K562 (cell line): ENCODE measurements at regions not wholly inside any gene's neighbourhood (a gene's known extent, or its start where the extent isn't known, plus 50 kb on each side); places are given as distances from the start of the nearest gene placed in this dataset.

Experiments
- ATAC-seq: fragments of 200-7000 bp; cut with Tn5 transposase; 3 replicates; pipeline ENCODE4 v1.9.1; 2020; ENCODE audit warnings: moderate library complexity
- BruUV-seq: library from RNA; stranded (reverse); fragments of 400-500 nt; replicated peaks from 2 replicates; lab custom pipeline; 2021; lab: Mats Ljungman, UMichigan
- CTCF ChIA-PET: fragments of 300-600 bp; formaldehyde crosslinking; extraction: SDS; loops from one replicate; lab custom pipeline; 2021; ENCODE audit warnings: low intra/inter-chr PET ratio; lab: Yijun Ruan, JAX
- POLR2A ChIA-PET: fragments of 300-600, 350-650 bp; sonication (Branson Sonifier 250); formaldehyde crosslinking; extraction: SDS; loops from one replicate; lab custom pipeline; 2021; ENCODE audit warnings: antibody characterized with exemption, inconsistent platforms; lab: Yijun Ruan, JAX
- DNase-seq, 4 experiments: peaks; one replicate each; pipeline versions ENCODE4 v3.0.0 to v3.0.0-alpha.2; 2011 to 2018; ENCODE audit warnings: low spot score in 3 of 4, mixed read lengths in 3 of 4; ENCODE audit errors: extremely low read depth in 1 of 4
- FAIRE-seq: peaks from 2 replicates; lab custom pipeline; 2011; peaks lifted over from hg19 to GRCh38; lab: Jason Lieb, UNC
- H2AFZ ChIP-seq: 2 replicates; pipeline ENCODE4 v1.6.0; 2011; ENCODE audit warnings: low read depth, low read length, control low read depth, inconsistent platforms
- H3K27ac ChIP-seq: fragments of 200-600 bp; 3 replicates; pipeline ENCODE4 v1.8.0; 2011; ENCODE audit warnings: low read depth, mild to moderate bottlenecking, control low read depth, inconsistent platforms, low read length, moderate library complexity, mixed read lengths; ENCODE audit errors: extremely low read depth
- H3K27me3 ChIP-seq, 2 experiments: fragments of 300-600 bp in 1 of 2; 2 replicates in 1 of 2; 3 replicates in 1 of 2; pipeline versions ENCODE4 v1.6.0 to v1.8.0; 2011; ENCODE audit warnings: inconsistent platforms in 2 of 2, low read length in 2 of 2, mild to moderate bottlenecking in 1 of 2, mixed read lengths in 1 of 2, moderate library complexity in 1 of 2; ENCODE audit not compliant: control insufficient read depth in 2 of 2, insufficient read depth in 2 of 2
- H3K36me3 ChIP-seq: fragments of 300-600 bp; 3 replicates; pipeline ENCODE4 v1.8.0; 2011; ENCODE audit warnings: mild to moderate bottlenecking, low read length, inconsistent platforms; ENCODE audit not compliant: control insufficient read depth, insufficient read depth
- H3K4me1 ChIP-seq, 2 experiments: fragments of 200-600 bp in 1 of 2; replicated peaks in 1 of 2; 2 replicates in 1 of 2; 3 replicates in 1 of 2; pipeline versions ENCODE4 v1.5.1 to v1.8.0; 2011; ENCODE audit warnings: inconsistent platforms in 2 of 2, low read length in 2 of 2, mild to moderate bottlenecking in 1 of 2, mixed read lengths in 1 of 2, moderate library complexity in 1 of 2; ENCODE audit not compliant: control insufficient read depth in 2 of 2, insufficient read depth in 2 of 2
- H3K4me2 ChIP-seq: 2 replicates; pipeline ENCODE4 v1.6.1; 2011; ENCODE audit warnings: low read length, control low read depth, inconsistent platforms, mixed read lengths; ENCODE audit not compliant: insufficient read depth
- H3K4me3 ChIP-seq: fragments of 200-600 bp; sonication (generic), shearing (Covaris generic); 2 replicates; pipeline ENCODE4 v1.5.1; 2016; ENCODE audit warnings: control low read depth, inconsistent platforms
- H3K79me2 ChIP-seq: fragments of 200-600 bp; 3 replicates; pipeline ENCODE4 v1.8.0; 2011; ENCODE audit warnings: low read length, inconsistent platforms; ENCODE audit not compliant: control insufficient read depth, insufficient read depth
- H3K9ac ChIP-seq, 2 experiments: 2 replicates each; pipeline versions ENCODE4 v1.6.0 to v1.6.1; 2011; ENCODE audit warnings: low read depth in 2 of 2, low read length in 2 of 2, control low read depth in 1 of 2, inconsistent platforms in 1 of 2, mild to moderate bottlenecking in 1 of 2, mixed read lengths in 1 of 2; ENCODE audit not compliant: insufficient read depth in 1 of 2
- H3K9me1 ChIP-seq: one replicate; pipeline ENCODE4 v1.6.0; 2011; ENCODE audit warnings: inconsistent platforms, mild to moderate bottlenecking, low read length, moderate library complexity; ENCODE audit not compliant: control insufficient read depth, insufficient read depth
- H3K9me3 ChIP-seq: replicated peaks from 2 replicates; pipeline ENCODE4 v1.5.1; 2011; ENCODE audit warnings: low read depth, low read length, inconsistent platforms; ENCODE audit not compliant: control insufficient read depth, insufficient read depth
- H4K20me1 ChIP-seq: replicated peaks from 2 replicates; pipeline ENCODE4 v1.6.1; 2011; ENCODE audit warnings: low read length, inconsistent platforms, mixed read lengths; ENCODE audit not compliant: control insufficient read depth, insufficient read depth
- ATF1 ChIP-seq, 2 experiments: fragments of 450-650 bp in 1 of 2; IDR thresholded peaks; 2 replicates each; pipeline ENCODE4 v1.6.1; 2016; ENCODE audit warnings: missing compliant biosample characterization in 1 of 2, missing genetic modification characterization in 1 of 2
- ATF7 ChIP-seq: fragments of 450-650 bp; IDR thresholded peaks from 2 replicates; pipeline ENCODE4 v1.7.1; 2014; ENCODE audit warnings: mild to moderate bottlenecking, moderate library complexity
- BRF2 ChIP-seq: IDR thresholded peaks from 3 replicates; pipeline ENCODE4 v1.6.1; 2011; ENCODE audit warnings: borderline replicate concordance, mild to moderate bottlenecking; ENCODE audit not compliant: insufficient read length, insufficient read depth
- CREB1 ChIP-seq, 2 experiments: sonication (generic) in 1 of 2; formaldehyde crosslinking in 1 of 2; IDR thresholded peaks; 2 replicates each; pipeline versions ENCODE4 v1.6.1 to v1.8.0; 2012 to 2022; ENCODE audit warnings: inconsistent platforms in 1 of 2, mild to moderate bottlenecking in 1 of 2, missing genetic modification reagents in 1 of 2, moderate library complexity in 1 of 2
- CXXC5 ChIP-seq: fragments of 250-450 bp; sonication (Bioruptor Pico); IDR thresholded peaks from 2 replicates; pipeline ENCODE4 v1.8.0; 2022; ENCODE audit warnings: inconsistent platforms, mild to moderate bottlenecking, moderate library complexity
- EWSR1 ChIP-seq: fragments of 450-650 bp; IDR thresholded peaks from 2 replicates; pipeline ENCODE4 v1.6.1; 2018; ENCODE audit warnings: borderline replicate concordance, mild to moderate bottlenecking, low read depth, moderate library complexity; ENCODE audit not compliant: partially characterized antibody
- FOXJ2 ChIP-seq: fragments of 200-800 bp; sonication (Bioruptor generic); IDR thresholded peaks from 2 replicates; pipeline ENCODE4 v1.6.1; 2016; ENCODE audit warnings: missing genetic modification characterization, missing compliant biosample characterization
- GABPB2 ChIP-seq: fragments of 250-450 bp; sonication (Bioruptor Pico); conservative IDR thresholded peaks from 2 replicates; pipeline ENCODE4 v1.5.1; 2021; ENCODE audit warnings: mild to moderate bottlenecking
- GATA2 ChIP-seq: sonication (generic); formaldehyde crosslinking; IDR thresholded peaks from 2 replicates; pipeline ENCODE4 v1.4.0; 2020; ENCODE audit warnings: mild to moderate bottlenecking, missing genetic modification reagents
- GTF2A2 ChIP-seq: IDR thresholded peaks from 2 replicates; pipeline ENCODE4 v1.6.1; 2016; ENCODE audit warnings: mild to moderate bottlenecking, missing genetic modification characterization, missing compliant biosample characterization
- MXD1 ChIP-seq: fragments of 250-450 bp; sonication (Bioruptor Pico); IDR thresholded peaks from 2 replicates; pipeline ENCODE4 v1.8.0; 2021; ENCODE audit warnings: borderline replicate concordance, mild to moderate bottlenecking, moderate library complexity; ENCODE audit not compliant: poor library complexity, severe bottlenecking
- NCOA1 ChIP-seq: fragments of 450-650 bp; IDR thresholded peaks from 2 replicates; pipeline ENCODE4 v1.6.1; 2016; ENCODE audit warnings: low read depth
- PHTF2 ChIP-seq: fragments of 250-450 bp; sonication (Bioruptor Pico); IDR thresholded peaks from 2 replicates; pipeline ENCODE4 v1.5.0; 2021; ENCODE audit warnings: mild to moderate bottlenecking
- TAF7 ChIP-seq: fragments of 450-650 bp; IDR thresholded peaks from 2 replicates; pipeline ENCODE4 v1.6.1; 2016; ENCODE audit warnings: missing genetic modification characterization, missing compliant biosample characterization
- ZKSCAN1 ChIP-seq: fragments of 150-350 bp; IDR thresholded peaks from 2 replicates; pipeline ENCODE4 v1.6.1; 2016; ENCODE audit warnings: low read depth, low read length
- ZNF586 ChIP-seq: fragments of 450-650 bp; formaldehyde crosslinking; conservative IDR thresholded peaks from 2 replicates; pipeline ENCODE4 v1.4.0; 2020; ENCODE audit warnings: mild to moderate bottlenecking, moderate library complexity
- ZNF778 ChIP-seq: fragments of 450-650 bp; formaldehyde crosslinking; IDR thresholded peaks from 2 replicates; pipeline ENCODE4 v1.4.0; 2020; ENCODE audit warnings: mild to moderate bottlenecking, moderate library complexity
- WGBS: fragments of 100-300 bp; shearing (Covaris generic); methylation state at CpG from one replicate; pipeline ENCODE4 v1.1.6; 2016; ENCODE audit warnings: low coverage, mixed read lengths; ENCODE audit not compliant: insufficient coverage; ENCODE audit errors: missing lambda C conversion rate; 5-methylcytosine and 5-hydroxymethylcytosine counted together
- in situ Hi-C: fragments of 300-500 bp; cut with MboI; formaldehyde crosslinking; loops from 4 replicates; pipeline ENCODE4 v1.15.0; 2018; ENCODE audit warnings: inconsistent platforms, mixed read lengths
- intact Hi-C: fragments of 100-400 bp; cut with micrococcal nuclease; formaldehyde crosslinking; loops from 2 replicates; pipeline ENCODE4 v1.14.2; 2022

GRCh38 chr11:34789196-34789834, 126.9 kb downstream of the APIP start:
- Histone ChIP-seq H3K9me3 (peaks cover 3% of the 10 kb centered on the region; the same call in 1 of the 2 replicates), H4K20me1 (no peaks in the 10 kb centered on the region), H3K4me2 (no peak overlapping the region), H2AFZ (no peak overlapping the region), H3K4me3 (no peak overlapping the region), H3K9ac (no peak overlapping the region), H3K9me1 (no peaks in the 10 kb centered on the region), H3K36me3 (no peaks in the 10 kb centered on the region), H3K27ac (no peak overlapping the region), H3K27me3 (no peaks in the 10 kb centered on the region), H3K4me1 (no peaks in the 10 kb centered on the region; a peak in 2 of 5 replicates), H3K79me2 (no peaks in the 10 kb centered on the region)
- in situ Hi-C loops (no loop called here), intact Hi-C loops (no loop called here)
- DNase-seq (no peak), FAIRE-seq (no peak), ATAC-seq (no peak)
- BruUV-seq: no TSS peak
- 44% methylated on average over 4 of the region's 4 CpGs for WGBS
- POLR2A ChIA-PET: no interaction called here
- TF ChIP-seq NCOA1 (no peak), PHTF2 (CRISPR knock-in tag) (no peak), CXXC5 (CRISPR knock-in tag) (no peak), MXD1 (CRISPR knock-in tag) (no peak), EWSR1 (no peak), GTF2A2 (tag) (no peak), ATF1 (CRISPR knock-in tag; IDR thresholded peaks at IDR 0.05) (no peak), ATF1 (tag; IDR thresholded peaks at IDR 0.05) (no peak), GATA2 (CRISPR knock-in tag) (no peak), CREB1 (IDR thresholded peaks at IDR 0.05) (no peak), CREB1 (CRISPR knock-in tag; IDR thresholded peaks at IDR 0.05) (no peak), BRF2 (no peak), ZNF586 (CRISPR knock-in tag) (no peak), GABPB2 (CRISPR knock-in tag) (no peak), ZNF778 (CRISPR knock-in tag) (no peak), FOXJ2 (tag) (no peak), ZKSCAN1 (no peak), ATF7 (no peak), TAF7 (tag) (no peak)
- CTCF ChIA-PET: no interaction called here
